ENCODE measurements at regions not wholly inside any gene's neighbourhood (a gene's known extent, or its start where the extent isn't known, plus 50 kb on each side); places are given as distances from the start of the nearest gene placed in this dataset.
"Not testable (repeated sequence)": the region's sequence is repeated elsewhere in the genome, so short reads cannot be mapped to it uniquely, and the experiment has no call there.

- DNase-seq = no peak
Measured at GRCh38 chr12:90497923-90498545, 456.9 kb downstream of the CCER1 start.

GRCh38 chr12:90490355-90490754 is 464.6 kb downstream of the CCER1 start:
- DNase-seq = no peak

GRCh38 chr12:90489141-90489540 is 465.8 kb downstream of the CCER1 start:
- DNase-seq = no peak

- no peak for DNase-seq
Measured at GRCh38 chr12:90485560-90485959, 469.4 kb downstream of the CCER1 start.

- no peak for DNase-seq
Measured at GRCh38 chr12:90484094-90484493, 470.9 kb downstream of the CCER1 start.

- no peak for DNase-seq
Measured at GRCh38 chr12:90481748-90482147, 473.2 kb downstream of the CCER1 start.

- no peak for DNase-seq
Measured at GRCh38 chr12:90479237-90479636, 475.7 kb downstream of the CCER1 start.

- DNase-seq = no peak
Measured at GRCh38 chr12:90473831-90474230, 481.1 kb downstream of the CCER1 start.

- DNase-seq = no peak
Measured at GRCh38 chr12:90460681-90461080, 494.3 kb downstream of the CCER1 start.

GRCh38 chr12:90456248-90456647 is 498.7 kb downstream of the CCER1 start:
- no peak for DNase-seq

- no peak for DNase-seq
Measured at GRCh38 chr12:90455756-90456155, 499.2 kb downstream of the CCER1 start.

- DNase-seq = no peak
Measured at GRCh38 chr12:90449611-90450010, 505.4 kb downstream of the CCER1 start.

- DNase-seq = not testable (repeated sequence)
Measured at GRCh38 chr12:90443466-90443865, 511.5 kb downstream of the CCER1 start.

GRCh38 chr12:90441431-90441830 is 513.5 kb downstream of the CCER1 start:
- no peak for DNase-seq

GRCh38 chr12:90428881-90429280 is 526.1 kb downstream of the CCER1 start:
- no peak for DNase-seq

GRCh38 chr12:90428465-90428864 is 526.5 kb downstream of the CCER1 start:
- DNase-seq = no peak

GRCh38 chr12:90423965-90424364 is 531.0 kb downstream of the CCER1 start:
- no peak for DNase-seq

- DNase-seq = no peak
Measured at GRCh38 chr12:90410962-90411361, 544.0 kb downstream of the CCER1 start.

GRCh38 chr12:90407841-90408240 is 547.1 kb downstream of the CCER1 start:
- DNase-seq = no peak

- DNase-seq = no peak
Measured at GRCh38 chr12:90404071-90404470, 550.9 kb downstream of the CCER1 start.

GRCh38 chr12:90401185-90401584 is 553.8 kb downstream of the CCER1 start:
- DNase-seq = no peak

GRCh38 chr12:90399357-90399756 is 555.6 kb downstream of the CCER1 start:
- no peak for DNase-seq

- no peak for DNase-seq
Measured at GRCh38 chr12:90398285-90398836, 556.6 kb downstream of the CCER1 start.

- DNase-seq = no peak
Measured at GRCh38 chr12:90396556-90396955, 558.4 kb downstream of the CCER1 start.

GRCh38 chr12:90393652-90394051 is 561.3 kb downstream of the CCER1 start:
- DNase-seq = no peak
